Mucosa of stomach (tissue), 1 donor: ENCODE measurements at regions not wholly inside any gene's neighbourhood (a gene's known extent, or its start where the extent isn't known, plus 50 kb on each side); places are given as distances from the start of the nearest gene placed in this dataset.

Experiments
- H3K27me3 ChIP-seq: one replicate; pipeline ENCODE4 v1.7.0; 2013; ENCODE audit warnings: mild to moderate bottlenecking, low read length; ENCODE audit not compliant: control insufficient read depth, insufficient read depth
- H3K36me3 ChIP-seq: one replicate; pipeline ENCODE4 v1.7.0; 2013; ENCODE audit warnings: low read length; ENCODE audit not compliant: control insufficient read depth, insufficient read depth
- H3K4me1 ChIP-seq: one replicate; pipeline ENCODE4 v1.7.0; 2013; ENCODE audit warnings: mild to moderate bottlenecking, low read length; ENCODE audit not compliant: control insufficient read depth, insufficient read depth
- H3K4me3 ChIP-seq: one replicate; pipeline ENCODE4 v1.7.0; 2013; ENCODE audit warnings: low read length
- H3K9ac ChIP-seq: one replicate; pipeline ENCODE4 v1.7.0; 2013; ENCODE audit warnings: mild to moderate bottlenecking, low read length, moderate library complexity
- H3K9me3 ChIP-seq: one replicate; pipeline ENCODE4 v1.7.0; 2013; ENCODE audit warnings: mild to moderate bottlenecking, low read length, moderate library complexity; ENCODE audit not compliant: control insufficient read depth
- donor health status: Pancreatic carcinoma.

DNA sequence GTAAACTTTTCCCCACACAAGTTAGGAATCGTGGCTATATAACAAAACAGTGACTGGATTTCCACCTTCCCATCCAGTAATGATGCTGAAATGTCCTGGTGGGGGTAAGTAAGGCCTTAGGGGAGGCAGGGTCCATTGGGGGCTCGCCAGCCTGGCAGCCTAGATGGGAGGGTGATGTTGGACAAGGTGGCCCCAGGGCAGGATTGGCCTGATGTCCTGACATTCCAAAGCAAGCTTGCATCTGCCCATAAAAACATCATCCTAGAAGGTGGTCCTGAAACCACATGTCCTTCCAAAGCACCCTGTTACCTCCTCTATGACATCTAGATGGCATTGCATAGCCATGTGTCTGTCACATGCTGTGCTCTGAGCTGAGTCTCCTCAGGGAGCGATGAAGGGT is 54.1 kb upstream of the RAB6C start:
- H3K36me3 ChIP-seq = no peaks in the 10 kb centered on the region
- peaks cover 4% of the 10 kb centered on the region for H3K4me1 ChIP-seq
- H3K27me3 ChIP-seq = peaks cover 13% of the 10 kb centered on the region
- H3K4me3 ChIP-seq = no peak overlapping the region
- H3K9ac ChIP-seq = no peak overlapping the region
- no peaks in the 10 kb centered on the region for H3K9me3 ChIP-seq

DNA sequence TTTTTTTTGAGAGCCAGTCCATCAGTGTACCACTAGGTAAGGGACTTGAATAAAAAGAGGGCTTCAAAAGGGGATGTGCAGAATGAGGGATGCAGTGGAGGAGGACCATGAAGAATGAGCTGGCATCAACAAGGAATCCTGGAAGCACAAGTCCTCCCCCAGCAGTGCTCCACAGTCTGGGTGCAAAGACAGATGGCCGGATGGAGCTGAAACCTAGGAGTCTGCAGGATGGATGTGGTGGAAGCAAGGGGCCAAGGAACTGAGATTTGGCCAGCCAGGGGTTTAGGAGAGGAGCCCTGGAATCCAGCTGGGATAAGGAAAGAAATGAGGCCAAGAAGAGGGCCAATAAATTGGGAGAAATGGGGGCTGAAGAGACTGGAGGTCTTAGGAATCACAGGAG is 51.8 kb upstream of the RAB6C start:
- Histone ChIP-seq H3K9ac (no peak overlapping the region), H3K36me3 (no peaks in the 10 kb centered on the region), H3K27me3 (peaks cover 15% of the 10 kb centered on the region), H3K9me3 (no peaks in the 10 kb centered on the region), H3K4me1 (peaks cover 4% of the 10 kb centered on the region), H3K4me3 (no peak overlapping the region)

DNA sequence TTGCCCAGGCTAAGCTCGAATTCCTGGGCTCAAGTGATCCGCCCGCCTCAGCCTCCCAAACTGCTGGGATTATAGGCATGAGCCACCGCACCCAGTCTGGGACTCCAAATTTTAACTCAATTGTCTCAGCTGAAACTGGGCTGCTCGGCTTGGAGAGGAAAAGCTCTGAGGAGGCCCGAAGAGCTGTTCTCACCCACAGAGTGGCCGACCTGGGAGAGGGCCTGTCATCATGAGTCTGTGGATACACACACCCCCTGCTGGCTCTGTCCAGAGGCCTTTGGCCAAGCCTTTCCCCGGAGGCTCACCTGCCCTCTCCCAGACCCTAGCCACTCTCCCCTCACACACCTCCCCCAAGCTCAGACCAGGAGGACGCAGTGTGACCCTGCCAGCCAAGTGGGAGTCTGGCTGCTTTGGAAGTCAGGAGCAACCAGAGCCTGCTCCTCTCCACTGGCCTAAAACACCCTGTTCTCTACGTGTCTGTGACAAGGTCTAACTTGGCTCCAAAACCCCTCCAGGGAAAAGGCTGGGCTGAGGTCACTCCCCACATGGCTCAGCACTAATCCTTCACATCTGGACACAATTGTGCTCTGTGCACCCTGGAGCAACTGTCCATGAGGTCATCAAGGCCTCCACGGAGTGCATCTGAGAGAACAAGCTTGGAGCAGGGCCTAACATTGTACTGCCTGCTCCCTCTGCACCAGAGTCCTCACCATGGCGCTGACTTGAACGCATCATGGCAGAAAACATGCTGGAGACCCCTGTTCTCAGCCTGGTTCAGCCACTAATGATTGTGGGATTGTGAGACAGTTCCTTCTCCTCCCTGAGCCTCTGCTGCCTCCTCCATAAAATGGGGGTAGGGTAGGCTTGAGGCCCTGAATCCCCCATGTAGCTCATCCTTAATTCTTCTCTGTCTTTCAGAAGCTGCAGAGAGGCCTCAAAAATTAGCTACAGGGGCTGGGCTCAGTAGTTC is 49.9 kb upstream of the RAB6C start:
- no peaks in the 10 kb centered on the region for H3K9me3 ChIP-seq
- H3K4me1 ChIP-seq = no peaks in the 10 kb centered on the region
- H3K27me3 ChIP-seq = peaks cover 12% of the 10 kb centered on the region
- no peak overlapping the region for H3K4me3 ChIP-seq
- no peaks in the 10 kb centered on the region for H3K36me3 ChIP-seq
- no peak overlapping the region for H3K9ac ChIP-seq
